ENCODE measurements at regions not wholly inside any gene's neighbourhood (a gene's known extent, or its start where the extent isn't known, plus 50 kb on each side); places are given as distances from the start of the nearest gene placed in this dataset.

- DNase-seq (ENCODE audit: low read depth in 1 of 2, low spot score in 1 of 2), result no peak
- TF ChIP-seq CTCF (IDR thresholded peaks at IDR 0.05; ENCODE audit: insufficient read depth, low read length) (no peak), SPI1 (IDR thresholded peaks at IDR 0.05; ENCODE audit: borderline replicate concordance, low read depth) (no peak)
- Histone ChIP-seq H3K4me3 (replicated peaks; ENCODE audit: insufficient read depth, low read length) (no peak overlapping the region), H3K27ac (replicated peaks) (no peak overlapping the region), H3K27me3 (ENCODE audit: insufficient read depth, poor library complexity, severe bottlenecking) (no peaks in the 10 kb centered on the region)
These were observed 506.4 kb upstream of the GRM3 start for GRCh38 chr7:86137343-86137742.

GRCh38 chr7:86130268-86130667 is 513.4 kb upstream of the GRM3 start:
- Histone ChIP-seq H3K27ac (replicated peaks) (no peak overlapping the region), H3K27me3 (ENCODE audit: insufficient read depth, poor library complexity, severe bottlenecking) (no peaks in the 10 kb centered on the region), H3K4me3 (replicated peaks; ENCODE audit: insufficient read depth, low read length) (no peak overlapping the region)
- TF ChIP-seq POLR2AphosphoS5 (IDR thresholded peaks at IDR 0.05; ENCODE audit: low read depth), result no peak
- TF ChIP-seq SPI1 (IDR thresholded peaks at IDR 0.05; ENCODE audit: borderline replicate concordance, low read depth), result no peak
- TF ChIP-seq REST (IDR thresholded peaks at IDR 0.05; ENCODE audit: insufficient replicate concordance, low read depth), result no peak
- no peak for TF ChIP-seq CTCF (IDR thresholded peaks at IDR 0.05; ENCODE audit: insufficient read depth, low read length)
- no peak for TF ChIP-seq GABPA (IDR thresholded peaks at IDR 0.05; ENCODE audit: low read depth)
- DNase-seq (ENCODE audit: low read depth in 1 of 2, low spot score in 1 of 2), result no peak

GRCh38 chr7:86123476-86123875 is 520.2 kb upstream of the GRM3 start:
- no peak overlapping the region for H3K27ac ChIP-seq (replicated peaks)
- no peak for TF ChIP-seq GABPA (IDR thresholded peaks at IDR 0.05; ENCODE audit: low read depth)
- no peak for TF ChIP-seq SPI1 (IDR thresholded peaks at IDR 0.05; ENCODE audit: borderline replicate concordance, low read depth)
- TF ChIP-seq CTCF (IDR thresholded peaks at IDR 0.05; ENCODE audit: insufficient read depth, low read length), result no peak
- TF ChIP-seq POLR2AphosphoS5 (IDR thresholded peaks at IDR 0.05; ENCODE audit: low read depth), result no peak
- TF ChIP-seq REST (IDR thresholded peaks at IDR 0.05; ENCODE audit: insufficient replicate concordance, low read depth), result no peak
- H3K4me3 ChIP-seq (replicated peaks; ENCODE audit: insufficient read depth, low read length), result no peak overlapping the region

GRCh38 chr7:86094166-86094669 is 549.5 kb upstream of the GRM3 start:
- H3K4me3 ChIP-seq (replicated peaks; ENCODE audit: insufficient read depth, low read length), result no peak overlapping the region
- no peak overlapping the region for H3K27ac ChIP-seq (replicated peaks)
- H3K27me3 ChIP-seq (ENCODE audit: insufficient read depth, poor library complexity, severe bottlenecking), result no peaks in the 10 kb centered on the region
- DNase-seq (ENCODE audit: low read depth in 1 of 2, low spot score in 1 of 2), result no peak
- no peak for TF ChIP-seq GABPA (IDR thresholded peaks at IDR 0.05; ENCODE audit: low read depth)
- no peak for TF ChIP-seq REST (IDR thresholded peaks at IDR 0.05; ENCODE audit: insufficient replicate concordance, low read depth)
- TF ChIP-seq POLR2AphosphoS5 (IDR thresholded peaks at IDR 0.05; ENCODE audit: low read depth), result no peak
- no peak for TF ChIP-seq CTCF (IDR thresholded peaks at IDR 0.05; ENCODE audit: insufficient read depth, low read length)
- no peak for TF ChIP-seq SPI1 (IDR thresholded peaks at IDR 0.05; ENCODE audit: borderline replicate concordance, low read depth)

More at GRCh38 chr7:86123476-86123875, 520.2 kb upstream of the GRM3 start:
- no peak for DNase-seq (ENCODE audit: low read depth in 1 of 2, low spot score in 1 of 2)
- H3K27me3 ChIP-seq (ENCODE audit: insufficient read depth, poor library complexity, severe bottlenecking), result no peaks in the 10 kb centered on the region

Measured in HL-60 (cell line).